HG03342 (cell line): ENCODE measurements at regions not wholly inside any gene's neighbourhood (a gene's known extent, or its start where the extent isn't known, plus 50 kb on each side); places are given as distances from the start of the nearest gene placed in this dataset.

Experiments used
- ATAC-seq: cut with Tn5 transposase; IDR thresholded peaks from one replicate; pipeline ENCODE4 v1.9.1; 2021; ENCODE audit warnings: mild to moderate bottlenecking, moderate library complexity; ENCODE audit not compliant: unreplicated experiment

DNA sequence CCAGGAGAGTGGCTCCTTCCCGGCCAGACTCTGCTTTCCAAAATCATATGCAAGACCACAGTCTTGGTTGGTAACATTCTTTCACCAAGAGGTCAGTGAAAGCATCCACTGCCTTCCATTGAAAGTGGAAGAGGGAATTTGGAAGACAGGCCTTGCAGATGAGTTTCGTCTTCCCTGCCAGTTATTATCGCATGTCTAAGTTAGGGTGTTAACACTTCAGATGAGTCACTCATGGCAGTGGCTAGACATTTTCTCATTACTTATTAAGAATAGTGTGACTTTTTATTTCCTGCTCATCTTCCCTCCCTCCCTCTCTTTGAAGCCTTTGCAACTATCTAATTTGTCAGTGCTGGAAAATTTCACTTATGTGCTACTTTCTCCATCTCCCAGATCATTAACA is 102.9 kb upstream of the EPB41L3 start:
- no peak for ATAC-seq

DNA sequence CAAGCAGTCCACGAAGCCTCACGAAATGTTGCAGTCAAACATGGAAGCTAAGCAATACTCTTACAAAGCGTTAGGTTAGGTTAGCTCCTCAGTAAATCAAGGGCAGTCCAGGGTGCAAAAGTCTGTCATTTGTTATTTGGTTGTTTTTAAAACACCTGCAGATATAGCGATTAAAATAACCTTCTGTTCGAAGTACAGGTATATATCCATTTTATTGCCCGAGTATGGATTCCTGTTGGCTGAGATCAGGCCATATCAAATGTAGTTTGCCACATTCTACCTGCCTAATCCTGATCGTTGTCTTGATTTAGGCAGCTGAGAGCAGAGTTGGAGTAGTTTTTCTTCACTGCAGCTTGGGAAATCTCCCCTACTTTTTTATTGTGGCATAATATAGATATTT is 99.5 kb upstream of the EPB41L3 start:
- ATAC-seq: no peak

DNA sequence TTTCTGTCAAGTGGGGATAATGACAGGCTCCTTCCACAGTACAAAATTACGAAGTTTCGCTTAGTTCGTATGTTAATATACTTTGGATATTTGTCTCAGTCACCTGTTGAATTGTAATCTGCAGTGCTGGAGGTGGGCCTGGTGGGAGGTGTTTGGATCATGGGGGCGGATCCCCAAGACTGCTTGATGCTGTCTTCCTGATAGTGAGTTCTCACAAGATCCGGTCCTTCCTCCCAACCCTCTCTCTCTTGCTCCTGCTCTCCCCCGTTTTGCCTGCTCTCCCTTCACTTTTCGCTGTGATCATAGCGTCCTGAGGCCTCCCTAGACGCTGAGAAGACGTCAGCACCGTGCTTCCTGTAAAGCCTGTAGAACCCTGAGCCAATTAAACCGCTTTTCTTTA is 97.1 kb upstream of the EPB41L3 start:
- ATAC-seq: no peak

DNA sequence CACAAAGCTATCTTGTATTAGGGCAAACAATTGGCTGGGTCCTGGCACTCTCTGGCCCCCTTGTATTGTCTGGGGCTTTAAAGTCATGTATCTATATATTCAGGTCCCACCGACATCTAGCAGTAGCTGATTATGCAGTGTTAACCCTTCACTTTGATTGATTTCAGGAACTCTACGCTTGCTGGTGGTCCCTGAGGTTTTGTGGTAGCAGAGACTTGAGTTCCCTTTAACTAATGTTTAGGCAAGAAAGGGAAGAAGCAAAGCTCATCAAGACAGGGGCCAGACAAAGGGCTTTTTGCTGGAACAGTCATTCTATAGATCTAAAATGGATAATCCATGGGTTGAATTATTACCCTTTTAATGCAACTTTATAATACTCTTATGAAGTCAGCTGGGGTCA is 95.3 kb upstream of the EPB41L3 start:
- no peak for ATAC-seq

DNA sequence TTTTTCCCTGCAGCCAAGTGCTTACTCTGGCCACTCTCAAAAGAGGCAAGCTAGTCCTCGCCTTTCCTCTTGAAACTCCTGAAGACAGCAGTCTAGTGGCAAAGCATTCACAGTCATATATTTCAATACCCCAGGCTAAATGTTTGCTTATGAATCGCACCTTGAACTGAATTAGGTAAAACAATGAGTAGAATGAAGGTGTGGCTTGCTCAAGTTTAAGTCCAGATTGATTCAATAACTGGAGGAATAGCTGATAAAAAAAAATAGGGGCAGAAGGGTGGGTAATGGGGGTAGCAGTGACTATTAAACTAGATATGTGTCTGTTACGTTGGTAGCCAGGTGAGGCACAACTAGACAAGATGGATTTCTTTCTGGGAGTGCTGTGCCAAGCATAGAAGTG is 88.2 kb upstream of the EPB41L3 start:
- no peak for ATAC-seq

DNA sequence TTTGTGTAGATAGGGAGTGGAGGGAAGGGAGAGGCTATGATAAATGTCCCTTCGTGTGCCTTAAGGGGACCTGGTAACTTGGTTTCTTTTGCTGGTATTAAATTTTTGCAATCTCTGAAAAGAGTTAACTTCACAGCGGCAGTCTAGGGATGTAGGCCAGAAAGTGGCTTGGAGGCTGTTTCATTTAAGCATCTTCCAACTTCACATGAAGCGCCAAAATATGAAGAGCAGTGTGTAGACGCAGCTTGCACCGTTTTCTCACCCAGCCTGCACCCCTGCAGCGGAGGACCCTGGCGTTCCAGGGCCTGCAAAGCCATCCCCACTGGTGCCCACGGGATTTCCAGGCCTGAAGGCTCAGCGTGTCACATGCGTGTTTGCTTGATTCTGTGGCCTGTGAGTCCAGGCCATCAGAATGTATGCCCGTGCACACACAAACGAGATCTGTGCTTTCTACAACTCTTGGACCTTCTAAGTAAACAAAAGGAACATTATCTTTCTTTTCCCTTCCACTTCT is 87.2 kb upstream of the EPB41L3 start:
- no peak for ATAC-seq

DNA sequence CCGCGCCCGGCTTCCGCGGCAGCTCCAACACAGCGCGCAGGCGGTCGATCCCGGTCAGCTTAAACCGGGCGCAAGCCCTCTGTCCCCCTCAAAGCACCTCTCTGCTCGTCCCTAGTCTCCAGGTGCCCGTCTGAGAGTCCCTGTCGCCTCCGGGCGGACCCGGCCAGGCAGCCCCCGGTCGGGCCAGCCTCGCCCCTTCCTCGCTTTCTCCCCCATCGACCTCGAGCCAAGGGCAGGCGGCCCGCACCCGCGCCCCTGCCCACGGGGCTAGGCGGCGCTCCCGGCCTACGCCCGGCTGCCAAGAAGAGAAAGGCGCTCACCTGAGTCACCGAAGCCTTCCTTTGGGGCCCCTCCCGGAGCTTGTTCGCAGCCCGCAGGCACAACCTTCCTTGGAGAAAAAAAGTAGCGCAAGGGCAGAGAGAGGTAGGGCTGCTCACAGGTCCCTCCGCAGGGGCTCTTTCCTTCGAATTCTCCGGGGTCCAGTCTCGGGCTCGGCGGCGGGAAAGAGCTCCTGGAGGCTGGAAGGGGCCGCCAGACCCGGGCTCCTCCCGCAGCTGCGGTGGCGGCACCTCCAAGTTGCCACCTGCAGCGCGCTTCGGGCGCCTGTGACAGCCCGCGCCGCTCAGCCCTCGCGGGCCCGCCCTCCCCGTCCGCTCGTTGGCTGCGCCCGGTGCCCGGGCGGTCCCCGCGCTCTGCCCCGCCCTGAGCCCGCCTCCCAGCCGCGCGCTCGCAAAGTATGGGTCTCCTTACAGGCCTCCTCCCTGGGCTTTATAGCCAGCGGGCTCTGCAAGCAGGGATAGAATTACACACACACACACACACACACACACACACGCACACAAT is 86.5 kb upstream of the EPB41L3 start:
- ATAC-seq: peak; percentile 57

DNA sequence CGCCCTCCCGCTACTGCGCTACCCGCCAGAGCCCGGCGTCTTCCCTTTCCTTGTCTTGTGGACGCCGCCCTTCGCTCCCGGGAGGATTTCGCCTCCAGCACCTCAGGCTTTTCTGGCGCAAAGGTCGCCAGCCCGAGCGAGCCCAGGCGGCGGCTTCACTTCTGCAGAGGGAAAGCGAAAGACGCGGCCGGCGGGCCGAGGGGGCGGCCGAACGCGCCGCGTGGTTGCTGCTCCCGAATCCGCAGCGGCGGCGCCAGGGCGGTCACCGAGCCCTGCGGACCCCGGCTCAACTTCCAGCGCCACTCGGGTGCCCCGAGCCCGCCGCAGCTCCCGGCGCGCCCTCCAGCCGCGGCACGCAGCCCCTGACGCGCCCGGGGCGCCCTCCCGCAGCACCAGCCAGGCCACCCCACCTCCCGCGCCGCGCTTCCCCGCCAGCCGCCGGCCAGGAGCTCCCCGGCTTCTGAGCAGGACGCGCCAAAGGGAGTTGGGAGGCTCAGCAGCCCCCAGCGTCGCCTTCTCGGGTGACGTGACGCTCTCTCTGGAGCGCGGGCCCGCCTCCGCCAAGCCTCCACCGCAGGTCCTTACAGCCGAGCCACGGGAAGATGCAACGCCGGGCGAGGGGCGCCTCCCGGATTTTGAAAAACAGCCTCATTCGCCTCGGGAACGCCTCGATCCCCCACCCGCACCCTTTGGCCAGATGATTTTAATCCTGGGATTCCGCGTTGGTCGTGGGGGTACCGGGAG is 84.9 kb upstream of the EPB41L3 start:
- ATAC-seq: no peak

DNA sequence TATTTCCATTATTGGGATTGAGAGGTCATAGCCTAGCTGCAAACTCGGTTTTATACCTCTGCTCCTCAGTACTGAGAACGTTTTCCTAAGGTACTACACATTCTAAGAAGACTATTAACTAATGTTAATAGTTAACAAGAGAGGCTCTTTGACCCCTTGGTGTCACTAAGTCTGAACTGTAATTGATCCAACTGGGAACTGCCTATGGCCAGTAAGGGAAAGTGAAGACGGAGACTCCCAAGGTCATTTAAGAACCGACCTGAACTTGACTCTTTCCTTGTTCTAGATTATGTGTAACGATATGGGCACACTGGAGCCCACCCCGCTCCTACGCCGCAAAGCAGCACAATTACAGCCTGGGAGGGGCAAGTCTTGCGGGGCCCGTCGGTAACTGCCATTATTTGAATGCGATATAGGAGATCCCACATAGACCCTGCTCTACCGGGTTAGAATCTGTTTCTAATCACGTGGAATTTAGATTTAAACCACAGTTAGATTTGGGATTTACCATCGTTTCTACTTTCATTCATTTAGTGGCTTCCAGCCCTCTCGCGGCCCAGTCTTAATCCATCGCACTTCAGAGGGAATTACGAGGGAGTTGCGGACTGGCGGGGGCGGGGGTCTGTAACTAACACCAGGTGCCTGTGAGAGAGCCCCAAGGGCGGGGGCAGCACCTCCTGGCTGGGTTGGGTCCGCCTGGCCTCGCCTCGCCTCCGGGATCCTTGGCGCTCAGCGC is 84.1 kb upstream of the EPB41L3 start:
- ATAC-seq: no peak

DNA sequence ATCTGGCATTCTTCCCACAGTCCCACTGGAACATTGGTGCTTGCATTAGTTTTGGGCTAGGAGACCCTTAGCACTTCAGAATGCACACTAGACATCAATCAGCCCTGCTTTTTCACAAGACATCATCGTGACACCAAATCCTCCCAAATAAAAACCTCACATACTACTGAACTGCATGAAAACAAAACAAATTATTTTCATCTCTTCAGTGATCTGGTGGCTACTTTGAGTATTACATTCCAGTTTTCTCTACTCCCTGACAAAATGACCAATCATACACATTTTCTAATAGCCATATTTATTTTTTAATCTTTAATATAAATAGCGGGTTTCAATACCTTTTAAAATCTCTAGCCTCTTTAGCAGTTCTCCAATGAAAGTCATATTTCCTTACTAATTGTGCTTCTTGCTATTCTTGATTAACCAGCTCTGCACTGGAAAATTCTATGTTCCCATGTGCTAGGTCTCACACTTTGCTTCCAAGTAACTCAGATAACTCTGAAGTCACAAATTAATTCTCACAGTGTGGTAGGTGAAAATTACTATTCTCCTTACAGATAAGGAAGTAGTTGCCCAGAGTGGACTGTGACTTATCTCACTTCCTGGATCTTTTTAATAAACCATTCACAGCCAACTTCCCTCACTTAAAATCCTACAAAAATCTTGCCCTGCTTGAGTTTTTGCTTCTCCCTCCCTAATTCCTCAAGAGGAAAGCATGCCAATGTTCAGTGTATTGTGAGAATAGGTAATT is 82.5 kb upstream of the EPB41L3 start:
- ATAC-seq: no peak

DNA sequence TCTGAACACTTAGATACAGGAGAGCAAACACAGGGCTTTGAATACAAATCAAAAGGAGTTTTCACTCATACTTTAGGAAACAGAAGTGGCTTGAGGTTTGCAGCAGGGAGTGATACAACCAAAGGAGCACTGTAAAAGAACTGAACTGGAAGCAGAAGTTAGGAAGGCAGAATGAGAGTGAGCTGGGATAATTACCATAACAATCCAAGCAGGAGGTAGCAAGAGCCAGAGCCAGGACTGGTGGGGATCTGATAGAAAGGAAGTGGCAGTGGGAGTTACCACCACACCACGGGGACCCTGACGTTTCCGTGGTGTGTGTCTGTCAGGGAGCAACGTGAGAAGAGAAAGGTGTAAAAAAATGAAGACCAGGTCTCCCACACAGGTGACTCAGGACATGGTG is 81.3 kb upstream of the EPB41L3 start:
- ATAC-seq: no peak

DNA sequence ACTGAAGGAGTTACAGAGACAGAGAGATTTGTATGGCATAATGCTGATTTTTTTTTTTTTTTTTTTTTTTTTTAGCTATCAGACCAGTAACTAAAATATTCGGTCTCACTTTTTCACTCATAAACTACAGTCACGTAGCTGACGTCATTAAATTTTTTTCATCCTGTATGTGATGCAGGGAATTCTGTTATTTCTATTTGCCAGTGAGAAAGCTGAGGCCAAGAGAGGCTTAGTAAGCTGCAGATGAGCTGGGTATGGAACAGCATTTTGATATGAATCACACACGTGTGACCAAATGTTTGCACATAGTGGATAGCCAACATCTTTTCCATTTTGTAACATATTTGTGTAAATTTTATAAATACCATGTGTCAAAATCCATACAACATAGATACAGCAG is 79.1 kb upstream of the EPB41L3 start:
- ATAC-seq: no peak

DNA sequence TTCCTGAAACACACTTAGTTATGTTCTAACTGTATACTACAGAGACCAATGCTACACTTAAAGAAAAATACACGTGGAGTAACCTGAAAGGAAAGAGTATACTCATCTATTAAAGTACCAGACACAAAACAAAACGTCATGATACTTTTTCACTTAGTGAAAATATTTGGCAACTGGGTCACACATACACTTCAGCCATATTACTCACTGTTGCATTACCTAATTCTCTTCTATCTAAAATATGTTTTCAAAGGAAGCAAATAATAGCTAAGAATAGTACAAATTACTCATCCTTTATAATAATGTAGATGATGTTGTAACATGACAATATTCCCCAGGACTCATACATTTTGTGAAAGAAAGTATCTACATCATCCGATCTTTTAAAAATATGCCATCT is 76.5 kb upstream of the EPB41L3 start:
- ATAC-seq: no peak

DNA sequence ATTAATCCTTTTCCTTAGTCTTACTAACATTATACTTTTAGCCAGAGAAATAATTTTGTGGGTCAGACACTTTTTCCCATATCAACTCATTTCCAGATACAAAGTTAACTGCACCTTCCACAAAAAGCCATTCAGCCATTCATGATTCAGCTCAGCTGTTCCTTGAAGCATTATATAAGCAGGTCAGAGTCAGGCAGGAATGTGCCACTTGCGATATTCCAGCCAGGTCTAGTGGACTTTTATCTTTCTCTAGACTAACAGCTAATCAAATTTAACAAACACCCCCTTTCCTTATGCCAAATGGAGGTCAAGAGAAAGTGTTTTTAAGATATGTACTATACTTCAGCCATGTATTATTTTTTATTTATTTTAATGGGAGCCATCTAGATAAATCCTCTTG is 75.6 kb upstream of the EPB41L3 start:
- ATAC-seq: no peak

DNA sequence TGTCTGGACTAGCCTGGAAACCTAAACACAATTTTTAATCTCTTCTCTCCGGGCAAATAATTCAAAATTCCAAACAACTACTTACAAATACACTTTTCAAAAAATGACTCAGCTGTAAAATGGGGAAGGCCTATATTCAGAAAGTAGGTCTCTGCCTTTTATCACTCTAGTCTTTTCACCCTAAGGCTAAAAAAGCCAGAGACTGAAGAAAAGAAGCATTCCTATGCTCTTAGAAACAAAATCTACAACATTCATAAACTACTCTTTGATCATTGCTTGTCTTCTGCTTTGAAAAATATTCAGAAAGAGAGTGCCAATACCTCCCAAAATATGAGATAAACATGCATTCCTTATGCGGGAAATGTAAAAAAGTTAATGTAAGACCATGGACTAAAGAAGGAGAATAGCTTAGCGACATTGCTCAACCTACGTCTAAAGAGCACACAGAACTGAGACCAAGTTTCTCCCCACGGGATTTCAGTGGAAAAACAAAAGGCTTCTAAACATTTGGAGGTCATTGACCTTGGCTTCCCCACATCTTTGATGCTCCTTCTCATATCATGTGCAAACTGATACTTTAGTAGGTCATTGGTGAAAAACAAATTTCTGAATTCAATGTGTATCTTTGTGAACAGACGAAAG is 74.4 kb upstream of the EPB41L3 start:
- no peak for ATAC-seq

DNA sequence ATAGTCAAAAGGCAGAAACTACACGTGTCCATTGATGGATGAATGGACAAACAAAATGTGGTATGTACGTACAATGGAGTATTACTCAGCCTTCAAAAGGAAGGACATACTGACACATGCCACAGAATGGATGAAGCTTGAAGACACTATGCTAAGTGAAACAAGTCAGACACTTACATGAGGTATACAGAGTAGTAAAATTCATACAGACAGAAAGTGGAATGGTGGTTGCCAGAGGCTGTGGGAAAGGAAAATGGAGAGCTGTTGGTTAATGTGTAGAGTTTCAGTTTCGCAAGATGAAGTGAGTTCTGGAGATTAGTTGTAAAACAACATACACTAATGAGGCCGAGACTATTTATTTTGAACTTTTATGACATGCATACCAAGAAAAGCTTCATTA is 67.4 kb upstream of the EPB41L3 start:
- ATAC-seq: no peak

DNA sequence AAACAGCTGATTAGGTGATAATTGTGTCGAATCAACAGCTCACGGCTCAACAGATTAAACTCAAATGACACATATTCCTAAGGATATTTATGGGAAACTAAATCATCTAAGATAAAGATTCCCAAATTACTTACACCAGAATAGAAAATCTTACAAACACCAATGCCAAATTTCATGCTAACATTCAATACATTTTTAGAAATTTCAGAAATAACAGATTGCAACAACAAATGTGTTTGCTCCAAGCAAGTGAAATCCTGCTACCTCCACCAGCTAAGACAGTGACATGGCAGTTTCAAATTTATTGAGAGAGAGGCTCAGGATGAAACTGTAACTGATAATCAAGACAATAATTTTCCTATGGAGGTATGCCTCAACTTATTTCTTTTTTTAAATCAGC is 65.0 kb upstream of the EPB41L3 start:
- ATAC-seq: no peak

DNA sequence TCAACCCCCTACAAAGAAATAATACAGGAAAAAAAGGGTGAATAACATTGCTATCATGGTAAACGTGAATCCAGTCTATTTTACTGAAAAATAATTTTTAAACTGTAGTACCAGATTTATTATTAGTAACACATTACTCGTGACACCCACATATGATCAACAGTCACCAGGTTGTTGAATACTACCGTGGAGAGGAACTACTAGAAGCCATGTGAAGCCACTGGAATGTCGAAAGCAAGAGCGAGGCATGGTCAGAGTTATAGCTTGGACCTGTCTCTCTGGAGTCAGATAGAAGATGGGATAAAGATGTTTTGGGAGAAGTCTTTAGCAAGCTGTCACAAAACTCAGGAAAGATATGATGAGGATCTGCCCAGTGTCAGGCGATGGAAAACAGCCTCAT is 63.2 kb upstream of the EPB41L3 start:
- ATAC-seq: no peak

DNA sequence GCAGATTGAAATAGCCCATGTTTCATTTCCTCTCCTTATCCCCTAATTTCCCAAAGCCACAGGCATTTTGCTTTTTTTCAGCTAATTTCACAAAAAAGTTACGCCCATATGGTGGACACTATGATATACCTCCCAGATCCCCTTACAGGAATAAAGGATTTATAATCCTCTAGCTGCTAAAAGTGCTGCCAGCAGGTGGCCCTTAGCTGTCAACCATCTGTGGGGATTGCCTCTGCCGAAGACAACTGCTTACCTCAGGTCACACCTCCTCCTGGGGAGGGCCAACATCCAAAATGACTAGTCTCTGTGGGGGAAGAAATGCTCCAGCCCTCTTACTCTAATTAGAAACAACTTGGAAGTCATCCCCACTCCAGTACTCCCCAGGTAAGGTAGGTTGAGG is 61.0 kb upstream of the EPB41L3 start:
- ATAC-seq: no peak

DNA sequence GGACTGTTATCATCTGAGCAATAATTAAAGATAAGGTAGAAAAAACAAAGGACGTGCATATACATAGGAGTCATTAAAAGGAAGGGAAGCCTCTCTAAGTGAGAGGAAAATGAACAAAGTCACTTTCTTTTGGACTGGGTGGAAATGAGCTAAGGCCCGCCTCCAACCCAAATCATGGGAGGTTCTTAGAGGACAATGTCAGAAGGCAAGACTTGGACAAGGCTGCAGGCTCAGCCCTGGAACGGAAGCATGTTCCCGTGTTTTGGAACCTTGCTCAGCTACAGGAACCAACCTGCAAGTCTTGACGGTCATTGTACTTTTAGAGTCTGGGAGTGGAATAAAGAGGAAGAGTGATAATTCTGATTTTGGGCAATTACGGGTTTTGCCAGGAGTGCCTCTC is 59.4 kb upstream of the EPB41L3 start:
- ATAC-seq: no peak
